HG03108 (cell line): ENCODE measurements at regions not wholly inside any gene's neighbourhood (a gene's known extent, or its start where the extent isn't known, plus 50 kb on each side); places are given as distances from the start of the nearest gene placed in this dataset.
"Not testable (repeated sequence)": the region's sequence is repeated elsewhere in the genome, so short reads cannot be mapped to it uniquely, and the experiment has no call there.

Experiments used
- ATAC-seq: cut with Tn5 transposase; IDR thresholded peaks from one replicate; pipeline ENCODE4 v1.9.1; 2021; ENCODE audit warnings: moderate library complexity; ENCODE audit not compliant: unreplicated experiment

GRCh38 chr13:111575276-111575675 is 254.8 kb downstream of the TEX29 start:
- no peak for ATAC-seq

- no peak for ATAC-seq
These were observed 255.3 kb downstream of the TEX29 start for GRCh38 chr13:111575719-111576118.

- no peak for ATAC-seq
These were observed 256.9 kb downstream of the TEX29 start for GRCh38 chr13:111577208-111577828.

GRCh38 chr13:111577956-111578605 is 257.6 kb downstream of the TEX29 start:
- no peak for ATAC-seq

GRCh38 chr13:111584101-111584672 is 263.7 kb downstream of the TEX29 start:
- no peak for ATAC-seq

GRCh38 chr13:111584870-111585269 is 264.4 kb downstream of the TEX29 start:
- no peak for ATAC-seq

GRCh38 chr13:111586291-111586690 is 265.8 kb downstream of the TEX29 start:
- ATAC-seq = no peak

GRCh38 chr13:111587249-111587648 is 266.8 kb downstream of the TEX29 start:
- no peak for ATAC-seq

- no peak for ATAC-seq
These were observed 268.9 kb downstream of the TEX29 start for GRCh38 chr13:111589321-111589720.

GRCh38 chr13:111589992-111590391 is 269.6 kb downstream of the TEX29 start:
- ATAC-seq = no peak

- ATAC-seq = no peak
These were observed 270.4 kb downstream of the TEX29 start for GRCh38 chr13:111590796-111591195.

- ATAC-seq = not testable (repeated sequence)
These were observed 273.0 kb downstream of the TEX29 start for GRCh38 chr13:111593490-111593889.

GRCh38 chr13:111594606-111595005 is 274.2 kb downstream of the TEX29 start:
- no peak for ATAC-seq

- no peak for ATAC-seq
These were observed 274.8 kb downstream of the TEX29 start for GRCh38 chr13:111595276-111595675.

- ATAC-seq = no peak
These were observed 275.3 kb downstream of the TEX29 start for GRCh38 chr13:111595791-111596190.

- no peak for ATAC-seq
These were observed 276.8 kb downstream of the TEX29 start for GRCh38 chr13:111597191-111597611.

- no peak for ATAC-seq
These were observed 277.2 kb downstream of the TEX29 start for GRCh38 chr13:111597618-111598017.

- ATAC-seq = no peak
These were observed 278.3 kb downstream of the TEX29 start for GRCh38 chr13:111598747-111599146.

GRCh38 chr13:111599791-111600190 is 279.3 kb downstream of the TEX29 start:
- ATAC-seq = no peak

- no peak for ATAC-seq
These were observed 282.4 kb downstream of the TEX29 start for GRCh38 chr13:111602874-111603273.

- ATAC-seq = no peak
These were observed 283.7 kb downstream of the TEX29 start for GRCh38 chr13:111604097-111604496.

GRCh38 chr13:111608556-111608955 is 288.1 kb downstream of the TEX29 start:
- ATAC-seq = no peak
